Left colon (tissue), 2 donors: ENCODE measurements at regions not wholly inside any gene's neighbourhood (a gene's known extent, or its start where the extent isn't known, plus 50 kb on each side); places are given as distances from the start of the nearest gene placed in this dataset.
"Not testable (repeated sequence)": the region's sequence is repeated elsewhere in the genome, so short reads cannot be mapped to it uniquely, and the experiment has no call there.

Experiments
- ATAC-seq: fragments of 200-7000 bp; cut with Tn5 transposase; one replicate; pipeline ENCODE4 v1.9.1; 2020; ENCODE audit warnings: mild to moderate bottlenecking, moderate library complexity
- DNase-seq, 2 donors: peaks; one replicate each; pipeline ENCODE4 v3.0.0-alpha.2; 2020
- intact Hi-C, 2 donors: fragments of 100-400 bp; cut with DNase I in 1 of 2; cut with micrococcal nuclease in 1 of 2; formaldehyde crosslinking; loops; one replicate each; pipeline versions ENCODE4 v1.11.2 to v1.14.0; 2022; cut with DNase I, micrococcal nuclease
- donor health status: DM: no; HTN: no; CAD: no.
- donor health status: DM: yes; HTN: yes; CAD: no.

DNA sequence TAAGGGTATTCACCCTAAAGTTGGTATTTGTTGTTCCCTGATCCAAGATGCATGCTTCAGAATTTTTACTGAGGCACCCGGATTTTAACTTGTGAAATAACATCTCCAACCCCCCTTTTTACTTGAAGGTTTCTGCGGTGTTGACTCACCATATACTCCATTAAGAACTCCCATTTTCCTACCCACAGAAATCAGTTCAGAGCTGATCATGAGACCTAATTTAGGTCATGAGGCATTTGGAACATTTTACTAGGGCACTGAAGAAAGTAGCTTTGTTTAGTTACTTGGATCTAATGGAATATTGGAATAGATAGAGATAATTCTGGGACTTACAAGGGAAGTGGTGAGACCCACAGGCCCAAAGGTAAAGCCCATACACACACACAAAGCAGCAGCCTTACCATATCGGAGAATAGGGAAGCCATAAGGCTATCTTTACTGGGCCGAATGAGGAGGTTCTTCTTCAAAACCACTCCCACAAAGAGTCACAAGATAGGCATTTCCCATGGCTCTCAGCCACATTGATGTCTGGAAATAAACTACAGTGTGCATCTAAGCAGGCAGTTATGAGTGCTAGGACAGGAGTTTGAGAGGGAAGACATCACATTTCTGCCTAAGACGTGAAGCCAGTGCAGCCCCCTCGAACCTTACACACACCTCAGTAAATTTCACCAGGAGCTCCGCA is 681.0 kb upstream of the LRRTM4 start:
- intact Hi-C loops = no loop called here
- ATAC-seq = no peak

DNA sequence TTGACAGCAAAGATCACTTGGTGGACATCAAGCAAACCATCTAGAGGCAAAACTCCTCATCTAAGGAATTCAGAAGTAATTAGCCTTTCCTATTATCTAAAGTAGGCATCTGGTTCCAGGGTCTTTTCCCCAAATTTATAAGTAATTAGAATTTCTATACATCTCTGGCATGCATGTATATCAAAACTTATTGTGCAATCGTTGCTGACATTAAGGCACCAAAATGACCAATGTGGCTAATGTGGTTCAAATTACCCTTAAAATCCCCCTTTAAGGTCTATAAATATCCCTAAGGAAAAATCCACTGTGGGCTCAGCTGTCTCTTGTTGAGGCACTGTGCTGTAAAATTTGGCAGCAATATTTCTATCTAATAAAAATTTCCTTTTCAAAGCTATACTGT is 695.9 kb upstream of the LRRTM4 start:
- ATAC-seq (no peak), DNase-seq (no peak)
- intact Hi-C loops = no loop called here

More for the DNA sequence above, 681.0 kb upstream of the LRRTM4 start:
- no peak for DNase-seq

DNA sequence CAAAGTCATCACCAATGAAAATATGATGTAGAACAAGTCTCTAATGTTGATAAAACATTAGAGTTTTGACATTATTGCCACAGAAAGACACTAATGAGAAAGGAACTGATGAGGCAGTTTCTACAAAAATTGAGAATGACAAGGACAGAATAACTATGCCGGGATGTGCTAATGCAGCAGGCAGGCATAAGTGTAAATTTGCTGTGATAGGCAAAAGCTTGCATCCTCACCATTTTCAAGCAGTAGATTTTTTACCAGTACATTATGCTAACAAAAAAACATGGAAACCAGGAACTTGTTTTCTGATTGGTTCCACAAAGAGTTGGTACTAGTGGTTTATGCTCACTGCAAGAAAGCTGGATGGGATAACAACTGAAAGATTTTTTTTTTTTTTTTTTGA is 715.5 kb upstream of the LRRTM4 start:
- no peak for DNase-seq
- no peak for ATAC-seq
- intact Hi-C loops = no loop called here

DNA sequence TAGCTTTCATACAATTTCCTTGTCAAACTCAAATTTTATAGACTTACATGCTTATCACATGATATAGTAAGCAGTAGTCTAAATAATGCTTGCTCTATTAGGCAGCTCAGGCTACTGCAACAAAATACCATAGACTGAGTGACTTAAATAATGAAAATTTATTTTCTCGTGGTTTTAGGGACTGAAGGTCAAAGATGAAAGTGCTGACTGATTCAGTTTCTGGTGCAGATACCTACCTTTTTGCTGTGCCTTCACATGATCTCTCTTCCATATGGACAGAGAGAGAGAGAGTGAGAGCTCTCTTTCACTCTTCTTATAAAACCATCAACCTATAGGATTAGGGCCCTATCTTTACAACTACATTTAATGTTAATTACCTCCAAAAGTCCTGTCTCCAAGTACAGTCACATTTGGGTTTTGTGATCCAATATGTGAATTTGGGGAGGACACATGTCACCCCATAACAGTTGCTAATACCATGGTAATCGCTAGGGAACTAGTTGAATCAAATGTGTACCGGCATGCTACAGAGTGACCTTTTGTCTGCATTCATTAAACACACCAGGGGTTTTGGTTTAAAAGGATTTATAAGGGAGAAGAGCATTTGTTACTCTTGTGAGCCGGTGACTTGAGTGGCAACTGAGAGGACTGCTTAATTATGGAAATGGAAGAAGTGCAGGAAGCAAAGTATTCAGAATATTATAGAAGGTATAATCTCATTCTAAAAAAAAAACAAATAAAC is 723.4 kb upstream of the LRRTM4 start:
- intact Hi-C loops = no loop called here
- no peak for DNase-seq
- ATAC-seq = no peak

DNA sequence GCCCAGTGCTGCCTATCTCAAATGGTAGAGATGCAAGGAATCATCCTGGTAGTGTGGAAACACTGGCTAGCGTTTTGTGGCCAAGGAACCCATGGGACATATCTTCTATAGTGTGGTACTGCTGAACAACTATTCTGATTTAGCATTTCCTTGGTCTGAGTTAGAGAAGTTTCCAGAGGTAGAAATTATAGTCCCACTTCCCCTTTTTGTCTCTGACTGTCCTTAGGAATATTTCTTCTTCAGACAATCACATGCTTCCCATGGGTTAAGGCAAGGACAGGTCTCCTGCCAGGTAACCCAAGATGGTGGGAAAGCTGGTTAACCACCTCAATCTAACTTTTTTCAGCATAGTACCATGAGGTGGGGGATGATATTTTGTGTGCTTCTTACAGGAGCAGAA is 729.5 kb upstream of the LRRTM4 start:
- intact Hi-C loops = no loop called here
- ATAC-seq = no peak
- no peak for DNase-seq

DNA sequence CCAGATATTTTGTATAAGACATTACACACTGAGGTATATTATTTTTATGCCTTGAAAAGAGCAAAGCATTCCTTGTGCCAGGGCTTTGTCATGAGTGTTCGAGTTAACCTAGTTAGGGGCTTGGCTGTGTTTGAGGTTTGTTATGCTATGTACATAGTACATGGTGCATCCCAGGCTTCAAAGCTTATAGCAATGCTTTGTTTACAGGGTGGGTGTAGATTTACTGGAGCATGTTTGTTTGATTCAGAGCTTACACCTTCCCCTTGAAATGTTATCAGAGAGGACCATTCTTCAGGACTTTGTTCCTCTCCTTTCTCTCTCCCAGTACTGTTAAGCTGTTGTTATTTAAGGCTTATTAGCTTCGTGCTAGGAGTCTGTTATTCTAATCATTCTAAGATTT is 738.7 kb upstream of the LRRTM4 start:
- intact Hi-C loops = no loop called here
- no peak for ATAC-seq
- DNase-seq = no peak

DNA sequence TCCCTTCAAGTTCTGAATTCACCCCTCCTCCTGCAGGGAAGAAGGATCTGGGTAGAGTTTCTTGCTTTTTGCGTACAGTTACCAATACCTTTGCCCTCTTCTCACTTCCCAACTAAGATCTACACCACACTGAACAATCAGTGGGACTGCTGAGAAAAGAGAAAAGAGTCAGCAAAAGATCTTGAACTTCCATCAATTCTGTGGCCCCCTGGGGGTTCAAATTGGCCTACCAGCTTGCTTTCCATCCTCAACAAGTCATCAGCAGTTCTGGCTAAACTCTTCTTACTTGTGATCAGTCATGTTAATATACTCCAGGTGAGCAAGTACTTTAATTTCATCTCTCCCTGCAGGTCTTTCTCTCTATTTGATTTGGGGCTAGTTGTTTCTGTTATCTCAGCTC is 739.3 kb upstream of the LRRTM4 start:
- intact Hi-C loops = no loop called here
- DNase-seq (no peak), ATAC-seq (no peak)

DNA sequence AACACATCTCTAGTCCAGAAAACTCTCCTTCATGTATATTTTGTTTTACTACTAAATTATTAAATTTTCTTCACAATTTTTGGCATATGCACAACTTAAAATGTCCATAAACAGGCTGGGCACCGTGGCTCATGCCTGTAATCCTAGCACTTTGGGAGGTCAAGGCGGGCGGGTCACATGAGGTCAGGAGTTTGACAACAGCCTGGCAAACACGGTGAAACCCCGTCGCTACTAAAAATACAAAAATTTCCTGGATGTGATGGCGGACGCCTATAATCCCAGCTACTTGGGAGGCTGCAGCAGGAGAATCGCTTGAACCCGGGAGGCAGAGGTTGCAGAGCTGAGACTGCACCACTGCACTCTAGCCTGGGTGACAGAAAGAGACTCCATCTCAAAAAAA is 739.9 kb upstream of the LRRTM4 start:
- DNase-seq, ATAC-seq, intact Hi-C loops: not testable (repeated sequence)

DNA sequence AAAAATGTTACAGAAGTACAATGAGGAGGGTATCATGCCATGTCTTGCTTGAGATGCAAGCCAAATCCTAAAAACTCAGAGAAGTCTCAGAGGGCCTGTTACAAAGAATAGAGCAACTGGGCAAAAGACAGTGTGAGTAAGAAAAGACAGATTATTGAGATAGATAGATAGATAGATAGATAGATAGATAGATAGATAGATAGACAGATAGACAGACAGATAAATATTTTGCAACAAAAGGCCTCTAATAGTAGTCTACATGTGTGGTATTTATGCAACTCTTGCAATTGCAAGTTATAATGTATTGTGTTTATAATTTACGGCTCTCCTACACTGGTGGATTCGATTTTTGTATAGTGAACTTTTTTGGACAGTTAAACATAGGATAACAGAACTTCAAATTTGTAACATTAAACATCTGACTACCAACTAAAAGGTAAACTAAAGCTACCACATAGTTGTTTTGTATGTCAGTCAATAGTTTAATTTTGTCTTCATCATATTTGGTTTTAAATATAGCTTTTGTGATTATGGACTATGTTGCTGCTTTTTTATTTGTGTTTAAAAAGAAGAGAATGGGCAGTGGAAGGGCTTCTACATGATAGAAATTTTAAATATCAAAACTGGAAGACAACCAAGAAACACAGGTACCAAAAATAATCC is 740.7 kb upstream of the LRRTM4 start:
- intact Hi-C loops = no loop called here
- ATAC-seq (no peak), DNase-seq (no peak)

DNA sequence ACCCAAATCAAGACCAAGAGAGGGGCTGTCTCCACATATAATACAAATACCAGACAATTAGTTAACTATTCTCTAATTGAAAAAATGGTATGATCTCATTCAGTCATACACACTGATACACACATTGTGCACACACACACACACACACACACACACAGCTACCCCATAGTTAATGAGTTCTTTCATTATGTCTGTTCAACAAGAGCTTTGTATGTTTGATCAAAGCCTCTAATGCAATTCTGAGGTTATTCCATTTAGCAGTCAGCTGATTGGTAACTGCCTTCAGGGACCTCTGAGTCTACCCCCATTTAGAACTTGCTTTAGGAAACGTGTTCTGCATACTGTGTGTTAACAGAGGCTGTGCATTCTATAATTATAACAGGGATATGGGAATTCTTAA is 741.4 kb upstream of the LRRTM4 start:
- intact Hi-C loops = no loop called here
- DNase-seq = no peak
- ATAC-seq = no peak

DNA sequence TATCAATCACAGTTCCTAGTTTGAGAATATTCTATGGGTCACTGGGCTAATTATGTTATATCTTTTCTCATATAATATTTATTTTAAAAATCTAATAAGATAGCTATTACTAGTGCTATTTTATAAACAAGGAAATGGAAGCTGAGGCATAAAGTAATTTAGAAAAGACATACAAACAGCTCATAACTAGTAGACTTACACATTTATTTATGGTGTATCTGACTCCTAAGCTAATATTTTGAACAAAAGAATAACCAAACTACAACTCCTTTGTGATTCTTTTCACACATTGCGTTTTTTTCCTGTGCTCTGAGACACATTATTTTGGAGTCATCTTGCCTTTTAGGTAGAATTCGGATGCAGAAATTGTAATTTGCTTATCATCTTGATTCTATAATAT is 742.0 kb upstream of the LRRTM4 start:
- ATAC-seq (no peak), DNase-seq (no peak)
- intact Hi-C loops = no loop called here

DNA sequence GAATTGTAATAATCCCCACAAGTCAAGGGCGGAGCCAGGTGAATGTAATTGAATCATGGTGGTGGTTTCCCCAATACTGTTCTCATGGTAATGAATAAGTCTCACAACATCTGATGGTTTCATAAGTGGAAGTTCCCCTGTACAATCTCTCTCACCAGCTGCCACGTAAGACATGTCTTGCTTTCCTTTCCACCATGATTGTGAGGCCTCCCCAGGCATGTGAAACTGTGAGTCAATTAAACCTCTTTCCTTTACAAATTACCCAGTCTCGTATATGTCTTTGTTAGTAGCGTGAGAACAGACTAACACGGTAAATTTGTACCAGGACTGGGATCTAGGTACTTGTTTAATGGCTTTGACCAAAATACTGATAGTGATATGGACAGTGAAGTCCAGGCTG is 744.3 kb upstream of the REG3G start:
- intact Hi-C loops = no loop called here
- ATAC-seq (no peak), DNase-seq (no peak)

DNA sequence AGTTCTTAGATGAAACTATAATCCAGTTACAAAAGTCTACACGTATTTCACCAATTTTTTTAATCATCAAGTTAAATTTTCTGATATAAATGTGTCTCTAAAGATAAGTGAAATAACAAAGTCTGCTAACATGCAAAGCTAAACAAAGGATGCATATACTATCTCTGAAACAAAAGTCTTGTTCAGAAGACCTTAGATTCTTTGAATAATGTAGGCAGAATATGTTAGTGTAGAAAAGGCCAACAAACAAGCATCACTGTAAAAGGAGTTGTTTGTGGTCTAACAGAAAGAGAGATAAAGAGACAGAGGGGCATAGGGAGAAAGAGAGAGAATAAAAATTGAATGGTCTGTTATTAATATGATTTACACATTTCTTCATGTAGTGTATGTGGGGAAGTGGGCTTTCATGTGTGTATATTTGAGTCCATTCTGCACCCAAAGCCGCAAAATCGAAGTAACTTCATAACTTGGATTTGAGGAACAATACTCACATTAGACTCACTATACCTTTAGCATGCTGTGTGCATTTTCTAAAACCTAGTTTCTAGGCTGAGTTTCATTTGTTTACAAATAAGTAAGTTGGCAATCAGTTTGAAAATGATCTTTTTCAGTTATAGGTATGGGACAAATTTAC is 734.8 kb upstream of the REG3G start:
- ATAC-seq = no peak
- intact Hi-C loops = no loop called here
- no peak for DNase-seq

DNA sequence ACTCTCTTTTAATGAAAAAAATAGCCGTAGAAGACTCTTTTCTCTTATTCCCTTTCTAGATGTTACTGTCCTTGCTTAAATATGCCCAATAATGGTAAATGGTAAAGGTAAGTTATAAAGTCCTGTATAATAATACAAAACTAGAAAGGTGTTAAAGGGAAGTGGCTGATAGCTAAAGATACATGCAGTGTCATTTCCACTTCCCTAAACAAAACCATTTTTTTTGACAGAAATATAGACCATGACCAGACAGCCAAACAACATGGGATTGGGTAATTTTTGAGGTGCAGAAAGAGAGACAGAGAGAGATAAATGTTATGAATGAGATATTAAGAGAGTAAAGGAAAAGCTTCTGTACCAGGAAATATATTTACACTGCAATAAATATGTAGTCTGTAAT is 731.7 kb upstream of the REG3G start:
- DNase-seq = no peak
- intact Hi-C loops = no loop called here
- no peak for ATAC-seq

DNA sequence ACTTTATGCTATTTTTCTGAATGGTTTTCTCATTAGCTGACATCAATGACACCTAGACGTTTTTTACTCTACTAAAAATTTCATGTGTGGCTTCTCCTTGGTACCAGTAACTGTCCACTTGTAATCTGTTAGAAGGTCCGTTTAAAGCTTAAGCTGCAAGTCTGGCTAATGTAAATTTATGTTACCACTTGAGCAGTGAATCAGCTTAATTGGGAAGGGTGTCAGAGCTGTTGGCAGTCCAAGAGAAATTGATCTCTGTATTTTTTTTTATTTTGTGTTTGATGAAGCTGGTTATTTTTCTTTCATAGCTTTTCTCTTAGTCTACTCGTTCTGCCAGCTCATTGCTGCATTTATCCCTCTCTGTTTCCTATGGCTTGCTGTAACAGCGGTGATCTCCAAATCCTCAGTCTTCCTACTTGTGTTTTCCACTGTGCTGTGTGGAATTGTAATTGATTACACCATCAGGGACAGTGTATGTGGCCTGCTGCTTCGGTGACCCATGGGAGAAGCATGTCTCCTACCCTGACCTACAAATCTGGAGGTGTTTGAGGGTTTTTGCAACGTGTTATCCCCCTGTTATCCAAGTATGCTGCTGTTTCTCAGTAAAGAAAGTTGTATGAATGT is 724.2 kb upstream of the REG3G start:
- no peak for DNase-seq
- intact Hi-C loops = no loop called here

DNA sequence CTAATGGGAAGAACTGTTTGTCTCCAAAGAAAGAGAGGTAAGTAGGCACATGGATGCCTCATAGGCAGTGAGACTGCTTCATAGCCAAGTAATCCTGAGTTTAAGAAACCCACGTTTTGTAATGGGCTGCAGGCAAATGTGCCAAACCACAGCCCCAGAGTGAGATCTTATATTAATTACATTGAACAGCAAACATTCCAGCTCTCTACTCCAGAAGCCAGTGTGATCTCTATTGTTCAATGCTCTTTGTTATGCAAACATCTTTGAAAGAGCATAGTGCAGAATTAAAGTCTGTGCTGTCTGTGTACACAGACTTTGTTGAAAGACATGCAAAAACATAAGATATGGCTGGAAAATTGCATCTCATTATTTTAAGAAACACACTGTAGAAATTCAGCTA is 720.8 kb upstream of the REG3G start:
- ATAC-seq = no peak
- DNase-seq = no peak
- intact Hi-C loops = no loop called here

More for the DNA sequence above, 724.2 kb upstream of the REG3G start:
- ATAC-seq = no peak

DNA sequence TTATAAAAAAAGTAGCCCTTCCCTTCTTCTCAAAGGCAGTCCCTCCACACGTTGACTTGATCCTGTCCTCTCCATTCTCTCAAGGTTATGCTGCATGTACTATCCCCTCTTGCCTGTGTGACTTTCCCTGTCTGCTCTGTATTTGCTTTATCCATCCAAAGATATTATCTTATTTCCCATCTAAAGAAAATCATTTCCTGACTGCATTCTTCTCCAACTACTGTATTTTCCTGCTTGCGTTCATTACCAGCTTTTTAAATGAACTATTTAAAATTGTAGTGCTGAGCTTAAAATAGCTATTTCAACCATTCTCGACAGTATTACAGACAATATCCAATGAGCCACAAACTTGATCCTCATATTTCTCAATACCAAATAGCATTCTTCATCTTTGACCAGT is 716.0 kb upstream of the REG3G start:
- ATAC-seq = no peak
- intact Hi-C loops = no loop called here
- DNase-seq = no peak

DNA sequence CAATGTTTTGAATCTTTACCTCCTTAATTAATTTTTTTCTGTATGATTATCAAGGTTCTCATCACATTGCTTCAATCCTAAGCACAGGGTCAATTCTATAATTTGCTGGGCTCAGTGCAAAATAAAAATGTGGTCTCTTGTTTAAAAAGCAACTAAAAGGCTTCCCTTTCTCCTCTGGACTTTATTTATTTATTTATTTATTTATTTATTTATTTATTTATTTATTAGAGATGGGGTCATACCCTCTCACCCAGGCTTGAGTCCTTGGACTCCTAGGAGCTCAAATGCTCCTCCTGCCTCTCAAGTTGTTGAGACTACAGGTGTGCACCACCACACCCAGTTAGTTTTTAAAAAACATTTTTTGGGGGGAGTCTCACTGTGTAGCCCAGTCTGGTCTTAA is 710.1 kb upstream of the REG3G start:
- intact Hi-C loops = no loop called here
- no peak for DNase-seq
- ATAC-seq = no peak

DNA sequence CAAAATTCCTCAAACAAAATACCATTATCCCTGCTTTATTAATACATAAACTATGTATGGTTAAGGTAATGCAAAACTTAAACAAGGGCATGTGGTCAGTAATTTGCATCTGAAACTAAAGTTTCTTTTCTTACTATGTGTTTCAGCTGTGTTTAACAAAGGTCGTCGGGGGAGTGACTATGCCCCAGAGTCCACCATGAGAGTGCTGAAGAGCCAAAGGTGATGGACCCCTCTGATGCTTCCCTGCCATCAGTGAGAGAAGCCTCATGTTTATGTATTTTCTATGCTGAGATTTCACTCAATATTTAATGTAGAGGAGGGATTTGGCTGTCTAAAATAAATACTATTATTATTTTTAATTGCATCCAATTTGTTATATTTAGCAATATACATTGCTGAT is 707.2 kb upstream of the REG3G start:
- intact Hi-C loops = no loop called here
- DNase-seq (no peak), ATAC-seq (no peak)

DNA sequence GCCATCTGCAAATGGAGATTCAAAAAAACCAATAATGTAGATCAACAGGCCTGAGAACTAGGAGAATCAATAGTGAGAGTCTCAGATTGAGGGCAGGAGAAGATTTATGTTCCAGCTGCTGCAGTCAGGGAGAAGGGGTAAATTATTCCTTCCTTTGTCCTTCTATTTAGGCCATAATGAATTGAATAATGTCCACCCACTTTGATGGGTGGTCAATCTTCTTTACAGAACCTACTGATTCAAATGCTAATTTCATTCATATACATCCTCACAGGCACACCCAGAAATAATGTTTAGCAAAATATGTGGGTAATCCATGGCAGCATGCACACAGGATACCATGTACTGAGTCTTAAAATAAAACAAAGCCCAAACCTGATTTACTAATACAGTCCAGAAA is 695.3 kb upstream of the REG3G start:
- intact Hi-C loops = no loop called here
- ATAC-seq (no peak), DNase-seq (no peak)
